ENCODE measurements at regions not wholly inside any gene's neighbourhood (a gene's known extent, or its start where the extent isn't known, plus 50 kb on each side); places are given as distances from the start of the nearest gene placed in this dataset.

DNA sequence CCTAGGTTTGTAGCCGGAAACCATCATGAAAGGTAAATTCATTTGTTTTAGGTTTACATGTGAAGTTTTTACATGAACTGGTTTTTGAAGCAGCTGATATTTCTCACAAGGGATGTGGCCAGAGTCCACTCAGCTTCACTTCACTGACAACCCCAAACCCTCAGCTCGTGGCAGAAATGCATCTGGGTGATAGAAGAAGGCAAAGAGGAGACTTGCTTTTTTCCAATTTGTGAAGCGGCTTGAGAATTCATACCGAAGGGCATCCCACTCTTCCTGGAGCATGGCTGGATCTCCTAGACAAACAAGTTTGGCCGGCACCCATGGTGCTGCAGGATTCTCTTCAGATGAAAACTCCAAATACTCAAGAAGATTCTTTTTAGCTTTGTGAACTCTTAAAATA lies 392.8 kb upstream of the CNR1 start:
- DNase-seq (no peak), FAIRE-seq (no peak)
- Histone ChIP-seq H3K4me1 (ENCODE audit: control insufficient read depth in 3 of 3, insufficient read depth in 2 of 3, low read depth in 1 of 3, low read length in 2 of 3) (no peaks in the 10 kb centered on the region), H3K9me3 (ENCODE audit: control insufficient read depth in 2 of 2, insufficient read depth in 1 of 2, low read depth in 1 of 2, low read length in 1 of 2) (no peaks in the 10 kb centered on the region), H3K27ac (ENCODE audit: low read depth in 1 of 3, low read length in 2 of 3) (no peak overlapping the region), H3K4me3 (ENCODE audit: low read depth in 1 of 3, low read length in 3 of 3) (no peak overlapping the region), H3K36me3 (ENCODE audit: control insufficient read depth in 3 of 3, insufficient read depth in 2 of 3, low read depth in 1 of 3, low read length in 3 of 3) (no peaks in the 10 kb centered on the region), H3K27me3 (ENCODE audit: control insufficient read depth in 3 of 3, insufficient read depth in 3 of 3, low read length in 3 of 3) (no peaks in the 10 kb centered on the region)
- WGBS, 3 donors = 65 to 78% (median 69%) methylated on average over 5 of the region's 5 CpGs

GRCh38 chr6:88556663-88557062 lies 390.5 kb upstream of the CNR1 start:
- Histone ChIP-seq H3K4me3 (ENCODE audit: low read depth in 1 of 3, low read length in 3 of 3) (no peak overlapping the region), H3K4me1 (ENCODE audit: control insufficient read depth in 3 of 3, insufficient read depth in 2 of 3, low read depth in 1 of 3, low read length in 2 of 3) (no peaks in the 10 kb centered on the region), H3K9me3 (ENCODE audit: control insufficient read depth in 2 of 2, insufficient read depth in 1 of 2, low read depth in 1 of 2, low read length in 1 of 2) (no peaks in the 10 kb centered on the region), H3K27ac (ENCODE audit: low read depth in 1 of 3, low read length in 2 of 3) (no peak overlapping the region), H3K36me3 (ENCODE audit: control insufficient read depth in 3 of 3, insufficient read depth in 2 of 3, low read depth in 1 of 3, low read length in 3 of 3) (no peaks in the 10 kb centered on the region), H3K27me3 (ENCODE audit: control insufficient read depth in 3 of 3, insufficient read depth in 3 of 3, low read length in 3 of 3) (no peaks in the 10 kb centered on the region)
- WGBS, 3 donors = 27 to 69% (median 63%) methylated on average over 3 to 4 of the region's 4 CpGs
- DNase-seq (no peak), FAIRE-seq (no peak)

DNA sequence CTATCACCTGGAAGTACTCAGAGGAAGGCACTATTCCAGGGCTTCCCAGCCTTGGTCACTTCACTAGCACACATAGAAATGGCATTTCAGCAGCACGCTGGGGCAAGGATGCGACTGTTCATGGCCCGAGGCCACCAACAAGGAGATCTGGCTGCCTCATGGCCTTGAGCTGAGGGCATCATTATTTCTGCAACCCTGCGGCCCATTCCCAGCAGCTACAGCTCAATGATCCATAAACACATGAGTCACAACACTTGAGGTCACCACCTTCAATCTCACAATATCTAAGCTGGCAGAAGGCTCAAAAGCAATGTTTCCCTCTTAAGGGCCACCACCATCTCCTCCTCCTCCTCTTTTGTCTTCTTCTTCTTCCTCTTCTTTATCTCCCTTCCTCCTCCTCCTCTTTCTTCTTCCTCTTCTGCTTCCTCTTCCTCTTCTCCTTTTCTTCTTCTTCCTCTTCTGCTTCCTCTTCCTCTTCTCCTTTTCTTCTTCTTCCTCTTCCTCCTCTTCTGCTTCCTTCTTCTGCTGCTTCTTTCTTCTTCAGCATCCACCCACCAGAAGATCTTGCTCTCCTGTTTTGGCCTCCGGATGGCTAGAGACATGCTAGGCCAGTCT lies 382.9 kb upstream of the CNR1 start:
- FAIRE-seq = no peak
- Histone ChIP-seq H3K4me3 (ENCODE audit: low read depth in 1 of 3, low read length in 3 of 3) (no peak overlapping the region), H3K4me1 (ENCODE audit: control insufficient read depth in 3 of 3, insufficient read depth in 2 of 3, low read depth in 1 of 3, low read length in 2 of 3) (no peaks in the 10 kb centered on the region), H3K36me3 (ENCODE audit: control insufficient read depth in 3 of 3, insufficient read depth in 2 of 3, low read depth in 1 of 3, low read length in 3 of 3) (no peaks in the 10 kb centered on the region), H3K9me3 (ENCODE audit: control insufficient read depth in 2 of 2, insufficient read depth in 1 of 2, low read depth in 1 of 2, low read length in 1 of 2) (peaks cover 0 to 2% of the 10 kb centered on the region in 2 donors), H3K27me3 (ENCODE audit: control insufficient read depth in 3 of 3, insufficient read depth in 3 of 3, low read length in 3 of 3) (no peaks in the 10 kb centered on the region), H3K27ac (ENCODE audit: low read depth in 1 of 3, low read length in 2 of 3) (no peak overlapping the region)
- no peak for DNase-seq
- 78 to 92% (median 91%) methylated on average over 5 of the region's 5 CpGs for WGBS, 3 donors

DNA sequence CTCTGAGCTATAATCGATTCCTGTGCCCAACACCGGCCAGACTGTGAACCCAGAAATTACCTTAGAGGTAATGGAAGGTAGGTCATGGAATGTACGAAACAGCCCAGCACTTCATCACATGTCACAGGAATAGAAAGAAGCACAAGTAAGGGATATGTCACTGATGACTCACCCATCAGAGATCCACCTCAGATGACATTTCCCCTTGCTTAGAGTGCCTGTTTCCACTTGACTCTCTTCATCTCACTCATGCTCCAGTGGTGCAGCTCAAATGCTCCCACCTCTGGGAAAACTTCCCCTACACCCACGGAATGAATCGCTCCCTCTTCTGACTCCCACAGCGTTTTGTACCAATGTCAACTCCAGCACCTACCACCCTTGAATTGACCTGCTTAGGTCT lies 381.6 kb upstream of the CNR1 start:
- Histone ChIP-seq H3K4me3 (ENCODE audit: low read depth in 1 of 3, low read length in 3 of 3) (no peak overlapping the region), H3K4me1 (ENCODE audit: control insufficient read depth in 3 of 3, insufficient read depth in 2 of 3, low read depth in 1 of 3, low read length in 2 of 3) (no peaks in the 10 kb centered on the region), H3K27ac (ENCODE audit: low read depth in 1 of 3, low read length in 2 of 3) (no peak overlapping the region), H3K27me3 (ENCODE audit: control insufficient read depth in 3 of 3, insufficient read depth in 3 of 3, low read length in 3 of 3) (no peaks in the 10 kb centered on the region), H3K36me3 (ENCODE audit: control insufficient read depth in 3 of 3, insufficient read depth in 2 of 3, low read depth in 1 of 3, low read length in 3 of 3) (no peaks in the 10 kb centered on the region), H3K9me3 (ENCODE audit: control insufficient read depth in 2 of 2, insufficient read depth in 1 of 2, low read depth in 1 of 2, low read length in 1 of 2) (peaks cover 0 to 2% of the 10 kb centered on the region in 2 donors)
- DNase-seq (no peak), FAIRE-seq (no peak)
- WGBS, 3 donors = 86 to 90% (median 90%) methylated on average over 6 of the region's 6 CpGs

DNA sequence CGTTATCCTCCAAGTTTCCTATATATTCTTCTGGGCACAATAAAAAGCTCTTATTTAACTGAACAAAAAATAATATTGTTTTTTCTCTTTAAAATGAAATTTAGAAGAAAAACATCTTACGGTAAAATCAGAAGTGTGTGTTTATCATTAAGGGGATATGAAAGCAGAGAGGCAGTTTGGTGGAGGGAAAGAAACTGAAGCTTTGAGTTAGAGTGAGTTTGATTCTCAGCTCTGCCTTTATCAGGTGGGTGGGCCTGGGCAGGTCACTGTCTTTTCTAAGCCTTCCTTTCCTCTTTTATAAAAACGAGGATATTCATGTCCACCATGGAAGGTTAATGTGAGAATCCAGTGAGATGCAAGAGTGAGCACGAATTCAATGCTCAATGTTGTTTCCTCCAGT lies 379.8 kb upstream of the CNR1 start:
- Histone ChIP-seq H3K4me3 (ENCODE audit: low read depth in 1 of 3, low read length in 3 of 3) (no peak overlapping the region), H3K36me3 (ENCODE audit: control insufficient read depth in 3 of 3, insufficient read depth in 2 of 3, low read depth in 1 of 3, low read length in 3 of 3) (no peaks in the 10 kb centered on the region), H3K27ac (ENCODE audit: low read depth in 1 of 3, low read length in 2 of 3) (no peak overlapping the region), H3K4me1 (ENCODE audit: control insufficient read depth in 3 of 3, insufficient read depth in 2 of 3, low read depth in 1 of 3, low read length in 2 of 3) (no peaks in the 10 kb centered on the region), H3K27me3 (ENCODE audit: control insufficient read depth in 3 of 3, insufficient read depth in 3 of 3, low read length in 3 of 3) (no peaks in the 10 kb centered on the region), H3K9me3 (ENCODE audit: control insufficient read depth in 2 of 2, insufficient read depth in 1 of 2, low read depth in 1 of 2, low read length in 1 of 2) (peaks cover 0 to 2% of the 10 kb centered on the region in 2 donors)
- FAIRE-seq = no peak
- WGBS, 3 donors = 52 to 57% (median 52%) methylated on average over 4 of the region's 4 CpGs
- no peak for DNase-seq

DNA sequence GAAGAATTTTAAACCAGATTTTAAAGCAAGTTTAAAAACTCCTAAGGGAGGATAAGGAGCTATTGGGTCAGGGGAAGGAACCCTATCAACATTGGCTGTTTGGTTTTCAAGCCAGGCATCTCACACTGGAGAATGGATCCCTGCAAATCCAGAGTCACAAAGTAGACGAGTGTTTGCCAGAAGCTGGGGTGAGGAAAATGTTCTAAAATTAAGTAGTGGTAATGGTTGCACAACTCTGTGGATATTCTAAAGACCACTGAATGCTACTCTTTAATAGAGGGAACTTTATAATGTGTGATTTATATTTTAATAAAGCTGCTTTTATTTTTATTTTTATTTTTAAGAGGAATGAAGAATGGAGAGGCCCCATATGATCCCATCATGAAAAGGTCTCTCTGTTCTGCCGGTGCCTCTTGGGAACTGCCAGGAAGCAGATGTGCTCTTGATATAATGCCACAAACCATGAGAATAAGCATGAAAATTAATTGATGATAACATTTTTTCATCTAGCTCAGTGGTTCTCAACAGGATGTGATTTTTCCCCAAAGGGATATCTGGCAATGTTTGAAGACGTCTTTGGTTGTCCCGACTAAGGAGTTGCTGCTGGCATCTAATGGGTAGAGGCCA lies 379.0 kb upstream of the CNR1 start:
- WGBS, 3 donors = 58 to 86% (median 70%) methylated on average over 4 of the region's 4 CpGs
- FAIRE-seq = no peak

GRCh38 chr6:88539295-88539764 lies 373.2 kb upstream of the CNR1 start:
- Histone ChIP-seq H3K4me1 (ENCODE audit: control insufficient read depth in 3 of 3, insufficient read depth in 2 of 3, low read depth in 1 of 3, low read length in 2 of 3) (no peaks in the 10 kb centered on the region), H3K27ac (ENCODE audit: low read depth in 1 of 3, low read length in 2 of 3) (no peak overlapping the region), H3K4me3 (ENCODE audit: low read depth in 1 of 3, low read length in 3 of 3) (no peak overlapping the region), H3K9me3 (ENCODE audit: control insufficient read depth in 2 of 2, insufficient read depth in 1 of 2, low read depth in 1 of 2, low read length in 1 of 2) (no peaks in the 10 kb centered on the region), H3K27me3 (ENCODE audit: control insufficient read depth in 3 of 3, insufficient read depth in 3 of 3, low read length in 3 of 3) (no peaks in the 10 kb centered on the region), H3K36me3 (ENCODE audit: control insufficient read depth in 3 of 3, insufficient read depth in 2 of 3, low read depth in 1 of 3, low read length in 3 of 3) (no peaks in the 10 kb centered on the region)
- FAIRE-seq (no peak), DNase-seq (no peak)
- WGBS, 3 donors = 61 to 77% (median 73%) methylated on average over 4 of the region's 4 CpGs

More for the DNA sequence above, 379.0 kb upstream of the CNR1 start:
- Histone ChIP-seq H3K4me1 (ENCODE audit: control insufficient read depth in 3 of 3, insufficient read depth in 2 of 3, low read depth in 1 of 3, low read length in 2 of 3) (no peaks in the 10 kb centered on the region), H3K9me3 (ENCODE audit: control insufficient read depth in 2 of 2, insufficient read depth in 1 of 2, low read depth in 1 of 2, low read length in 1 of 2) (peaks cover 0 to 2% of the 10 kb centered on the region in 2 donors), H3K27ac (ENCODE audit: low read depth in 1 of 3, low read length in 2 of 3) (no peak overlapping the region), H3K36me3 (ENCODE audit: control insufficient read depth in 3 of 3, insufficient read depth in 2 of 3, low read depth in 1 of 3, low read length in 3 of 3) (no peaks in the 10 kb centered on the region), H3K4me3 (ENCODE audit: low read depth in 1 of 3, low read length in 3 of 3) (no peak overlapping the region), H3K27me3 (ENCODE audit: control insufficient read depth in 3 of 3, insufficient read depth in 3 of 3, low read length in 3 of 3) (no peaks in the 10 kb centered on the region)
- no peak for DNase-seq

DNA sequence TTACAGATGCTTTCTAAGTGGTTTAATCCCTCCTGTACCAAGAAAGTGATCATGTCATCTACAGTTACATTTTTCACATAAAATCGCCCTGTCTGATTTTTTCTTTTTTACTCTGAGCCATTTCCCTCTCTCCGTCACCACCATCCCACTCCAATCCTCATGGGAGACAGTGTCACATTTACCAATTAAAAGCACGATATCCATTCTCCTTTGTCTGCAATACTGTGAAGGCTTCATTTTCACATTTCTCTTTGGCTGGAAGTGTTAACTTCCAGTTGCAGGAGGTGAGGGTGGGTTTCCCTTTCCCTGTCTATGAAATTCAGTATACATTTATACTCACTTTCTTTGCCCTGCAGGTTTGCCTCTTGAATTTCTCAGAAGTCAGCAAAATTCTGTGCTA lies 372.7 kb upstream of the CNR1 start:
- Histone ChIP-seq H3K27me3 (ENCODE audit: control insufficient read depth in 3 of 3, insufficient read depth in 3 of 3, low read length in 3 of 3) (no peaks in the 10 kb centered on the region), H3K4me3 (ENCODE audit: low read depth in 1 of 3, low read length in 3 of 3) (no peak overlapping the region), H3K27ac (ENCODE audit: low read depth in 1 of 3, low read length in 2 of 3) (no peak overlapping the region), H3K36me3 (ENCODE audit: control insufficient read depth in 3 of 3, insufficient read depth in 2 of 3, low read depth in 1 of 3, low read length in 3 of 3) (no peaks in the 10 kb centered on the region), H3K9me3 (ENCODE audit: control insufficient read depth in 2 of 2, insufficient read depth in 1 of 2, low read depth in 1 of 2, low read length in 1 of 2) (no peaks in the 10 kb centered on the region), H3K4me1 (ENCODE audit: control insufficient read depth in 3 of 3, insufficient read depth in 2 of 3, low read depth in 1 of 3, low read length in 2 of 3) (no peaks in the 10 kb centered on the region)
- WGBS, 3 donors = 72 to 85% (median 75%) methylated on average over 3 of the region's 3 CpGs
- DNase-seq (no peak), FAIRE-seq (no peak)
